CD4-positive, CD25-positive, alpha-beta regulatory T cell (primary cell): ENCODE measurements at regions not wholly inside any gene's neighbourhood (a gene's known extent, or its start where the extent isn't known, plus 50 kb on each side); places are given as distances from the start of the nearest gene placed in this dataset.

Source experiments
- ATAC-seq, 2 donors: fragments of 150-1000 bp; cut with Tn5 transposase; one replicate each; pipeline ENCODE4 v1.10.0; 2021; ENCODE audit warnings: low read depth in 2 of 2, moderate number of reproducible peaks in 2 of 2, moderate library complexity in 1 of 2
- DNase-seq, 3 donors: peaks; one replicate each; pipeline versions ENCODE4 v3.0.0 to v3.0.0-alpha.2; 2012 to 2022; ENCODE audit warnings: mixed read lengths in 1 of 3
- H3K27ac ChIP-seq: one replicate; pipeline ENCODE4 v1.7.0; 2013; ENCODE audit warnings: mild to moderate bottlenecking, low read length; ENCODE audit not compliant: insufficient read depth, poor library complexity, severe bottlenecking
- H3K27me3 ChIP-seq: one replicate; pipeline ENCODE4 v1.7.0; 2013; ENCODE audit warnings: low read length; ENCODE audit not compliant: control insufficient read depth, insufficient read depth
- H3K36me3 ChIP-seq: one replicate; pipeline ENCODE4 v1.7.0; 2013; ENCODE audit warnings: mild to moderate bottlenecking, low read length, moderate library complexity; ENCODE audit not compliant: control insufficient read depth, insufficient read depth
- H3K4me1 ChIP-seq: 2 replicates; pipeline ENCODE4 v1.7.0; 2013; ENCODE audit warnings: mild to moderate bottlenecking, low read length; ENCODE audit not compliant: insufficient read depth, control insufficient read depth, poor library complexity, severe bottlenecking
- H3K4me3 ChIP-seq: one replicate; pipeline ENCODE4 v1.7.0; 2013; ENCODE audit warnings: low read depth, mild to moderate bottlenecking, low read length, moderate library complexity
- H3K9me3 ChIP-seq, 2 experiments: 1 replicate in 1 of 2; 2 replicates in 1 of 2; pipeline ENCODE4 v1.7.0; 2013; ENCODE audit warnings: low read length in 2 of 2, mild to moderate bottlenecking in 1 of 2, moderate library complexity in 1 of 2; ENCODE audit not compliant: control insufficient read depth in 2 of 2
- H3K27ac Mint-ChIP-seq, 3 donors: one replicate each; pipeline ENCODE4 v1.8.0; 2020 to 2022; ENCODE audit warnings: mild to moderate bottlenecking in 3 of 3, mixed read lengths in 3 of 3, moderate library complexity in 2 of 3
- H3K27me3 Mint-ChIP-seq: one replicate; pipeline ENCODE4 v1.8.0; 2022; ENCODE audit warnings: mild to moderate bottlenecking, mixed read lengths
- H3K36me3 Mint-ChIP-seq: one replicate; pipeline ENCODE4 v1.8.0; 2020; ENCODE audit warnings: mixed read lengths
- H3K4me1 Mint-ChIP-seq, 4 donors: one replicate each; pipeline ENCODE4 v1.8.0; 2020 to 2022; ENCODE audit warnings: mixed read lengths in 4 of 4, mild to moderate bottlenecking in 1 of 4
- H3K4me3 Mint-ChIP-seq, 4 donors: one replicate each; pipeline ENCODE4 v1.8.0; 2020 to 2022; ENCODE audit warnings: mild to moderate bottlenecking in 4 of 4, mixed read lengths in 4 of 4, moderate library complexity in 3 of 4
- H3K9me3 Mint-ChIP-seq, 7 donors: one replicate each; pipeline ENCODE4 v1.8.0; 2020 to 2022; ENCODE audit warnings: mixed read lengths in 7 of 7, mild to moderate bottlenecking in 3 of 7, moderate library complexity in 2 of 7

DNA sequence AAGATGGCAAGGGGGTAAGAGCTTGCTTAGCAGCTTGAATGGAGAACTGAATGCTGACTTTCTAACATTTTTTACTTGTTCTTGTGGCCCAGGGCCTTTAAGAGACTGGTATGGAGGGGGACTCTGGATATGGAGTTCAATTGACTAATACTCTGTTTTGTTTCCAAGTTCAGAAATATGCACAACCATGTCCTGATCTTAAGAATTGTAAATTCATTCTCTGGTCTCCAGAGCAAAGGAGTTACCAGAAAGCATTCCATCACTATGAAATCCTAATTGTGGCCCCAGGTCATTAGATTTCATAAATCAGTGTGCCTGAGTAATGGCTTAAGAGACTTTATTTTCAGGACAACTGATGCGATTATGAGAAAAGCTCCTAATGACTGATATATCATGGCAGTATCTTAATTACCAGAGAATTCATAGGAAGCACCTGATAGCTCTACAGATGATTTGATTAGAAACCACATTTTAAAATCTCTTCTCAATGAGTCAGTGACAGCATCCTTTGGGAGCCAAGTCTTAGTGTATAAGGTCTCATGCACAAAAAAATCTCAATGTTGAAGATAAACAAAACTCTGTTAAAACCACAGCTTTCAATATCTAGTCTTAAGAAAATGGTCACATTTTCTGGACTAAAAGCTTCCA lies 613.6 kb upstream of the KLF4 start:
- Mint-ChIP-seq H3K36me3 (no peaks in the 10 kb centered on the region), H3K27me3 (no peaks in the 10 kb centered on the region), H3K4me1 (no peaks in the 10 kb centered on the region), H3K9me3 (peaks cover 0 to 6% (median 4%) of the 10 kb centered on the region in 7 donors), H3K4me3 (no peak overlapping the region), H3K27ac (no peak overlapping the region)
- Histone ChIP-seq H3K27me3 (no peaks in the 10 kb centered on the region), H3K4me3 (no peak overlapping the region), H3K27ac (no peak overlapping the region), H3K36me3 (no peaks in the 10 kb centered on the region), H3K9me3 (no peaks in the 10 kb centered on the region), H3K4me1 (no peaks in the 10 kb centered on the region)
- ATAC-seq: no peak
- no peak for DNase-seq

DNA sequence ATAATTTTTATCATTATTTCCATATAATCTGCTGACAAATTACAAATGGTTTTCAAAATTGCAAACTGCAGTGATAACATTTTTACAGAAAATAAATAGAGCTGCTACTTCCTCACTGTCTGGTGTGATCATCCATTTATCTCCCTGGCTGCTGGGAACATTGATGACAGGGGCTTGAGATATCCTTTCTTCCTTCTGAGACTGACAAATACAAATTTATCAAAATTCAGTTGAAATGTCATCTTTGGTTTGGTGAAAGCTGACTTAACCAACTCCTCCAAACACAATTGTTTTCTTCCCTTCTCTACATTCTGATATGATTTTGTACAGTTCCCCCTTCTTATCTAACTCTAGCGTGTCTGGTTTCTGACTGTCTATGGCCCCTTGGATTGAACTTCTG lies 611.8 kb upstream of the KLF4 start:
- Histone ChIP-seq H3K4me3 (no peak overlapping the region), H3K9me3 (no peaks in the 10 kb centered on the region), H3K4me1 (no peaks in the 10 kb centered on the region), H3K27ac (no peak overlapping the region), H3K36me3 (no peaks in the 10 kb centered on the region), H3K27me3 (no peaks in the 10 kb centered on the region)
- DNase-seq (no peak), ATAC-seq (no peak)
- no peaks in the 10 kb centered on the region for H3K36me3 Mint-ChIP-seq
- H3K27me3 Mint-ChIP-seq: no peaks in the 10 kb centered on the region
- no peak overlapping the region for H3K4me3 Mint-ChIP-seq
- H3K27ac Mint-ChIP-seq: no peak overlapping the region
- H3K9me3 Mint-ChIP-seq: peaks cover 0 to 6% (median 5%) of the 10 kb centered on the region in 7 donors
- no peaks in the 10 kb centered on the region for H3K4me1 Mint-ChIP-seq

DNA sequence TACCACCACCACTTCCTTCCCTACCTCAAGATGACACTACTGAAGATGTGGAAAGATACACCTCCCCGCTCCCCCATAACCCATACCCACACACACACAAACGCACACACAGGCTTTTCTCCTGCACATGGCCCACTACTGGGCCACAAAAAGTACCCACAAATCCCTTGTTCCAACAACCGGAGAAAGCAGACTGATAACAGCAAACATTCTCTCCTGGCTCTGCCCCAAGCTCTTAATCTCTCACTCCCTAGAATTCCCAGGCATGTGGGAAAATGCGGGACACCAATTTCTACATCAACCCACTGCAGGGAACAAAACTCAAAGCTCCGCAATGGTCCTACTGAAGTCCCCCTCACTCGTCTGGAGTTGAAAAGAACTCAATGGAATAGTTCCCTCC lies 611.0 kb upstream of the KLF4 start:
- Mint-ChIP-seq H3K4me1 (no peaks in the 10 kb centered on the region), H3K4me3 (no peak overlapping the region), H3K27me3 (no peaks in the 10 kb centered on the region), H3K36me3 (no peaks in the 10 kb centered on the region), H3K27ac (no peak overlapping the region), H3K9me3 (peaks cover 0 to 6% (median 5%) of the 10 kb centered on the region in 7 donors)
- H3K4me1 ChIP-seq: no peaks in the 10 kb centered on the region
- no peaks in the 10 kb centered on the region for H3K9me3 ChIP-seq
- H3K4me3 ChIP-seq: no peak overlapping the region
- no peaks in the 10 kb centered on the region for H3K36me3 ChIP-seq
- H3K27me3 ChIP-seq: no peaks in the 10 kb centered on the region
- DNase-seq: no peak
- ATAC-seq: no peak
- no peak overlapping the region for H3K27ac ChIP-seq

DNA sequence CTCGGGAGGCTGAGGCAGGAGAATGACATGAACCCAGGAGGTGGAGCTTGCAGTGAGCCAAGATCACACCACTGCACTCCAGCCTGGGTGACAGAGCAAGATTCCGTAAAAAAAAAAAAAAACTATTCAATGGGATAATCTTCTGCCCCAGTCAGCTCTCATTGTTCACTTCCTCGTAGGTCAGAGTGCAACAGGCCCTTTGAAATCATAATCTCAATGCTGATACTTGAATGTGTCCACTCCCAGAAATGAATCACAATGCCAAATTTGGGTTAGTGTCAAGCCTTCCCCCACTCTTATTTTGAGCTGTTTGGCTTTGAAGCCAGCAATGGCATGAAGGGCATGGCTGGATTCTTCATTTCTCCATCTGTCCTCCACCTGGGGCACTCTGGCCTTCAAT lies 610.3 kb upstream of the KLF4 start:
- H3K4me1 ChIP-seq: no peaks in the 10 kb centered on the region
- Mint-ChIP-seq H3K4me3 (no peak overlapping the region), H3K36me3 (no peaks in the 10 kb centered on the region), H3K4me1 (no peaks in the 10 kb centered on the region), H3K27me3 (no peaks in the 10 kb centered on the region), H3K9me3 (peaks cover 0 to 6% (median 3%) of the 10 kb centered on the region in 7 donors), H3K27ac (no peak overlapping the region)
- H3K4me3 ChIP-seq: no peak overlapping the region
- H3K9me3 ChIP-seq: no peaks in the 10 kb centered on the region
- no peak for DNase-seq
- H3K36me3 ChIP-seq: no peaks in the 10 kb centered on the region
- H3K27ac ChIP-seq: no peak overlapping the region
- H3K27me3 ChIP-seq: no peaks in the 10 kb centered on the region
- ATAC-seq: no peak

DNA sequence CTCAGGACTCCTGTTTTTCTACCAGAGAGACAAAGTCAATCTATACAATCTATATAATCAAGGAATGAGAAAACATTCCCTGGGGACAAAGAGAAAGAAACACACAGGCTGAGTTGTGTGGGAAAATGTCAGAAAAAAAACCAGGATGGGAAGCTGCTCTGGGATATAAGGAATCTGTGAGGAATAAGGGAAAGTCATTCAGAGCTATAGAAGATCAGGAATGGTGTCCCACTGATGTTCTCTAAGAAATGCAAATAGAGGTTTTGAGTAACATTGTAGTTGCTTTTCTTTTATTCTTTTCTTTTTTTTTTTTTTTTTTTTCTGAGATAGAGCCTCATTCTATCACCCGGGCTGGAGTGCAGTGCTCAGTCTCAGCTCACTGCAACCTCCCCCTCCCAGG lies 605.9 kb upstream of the KLF4 start:
- Mint-ChIP-seq H3K36me3 (no peaks in the 10 kb centered on the region), H3K4me1 (no peaks in the 10 kb centered on the region), H3K27me3 (no peaks in the 10 kb centered on the region), H3K27ac (no peak overlapping the region), H3K4me3 (no peak overlapping the region), H3K9me3 (peaks cover 0 to 9% (median 0%) of the 10 kb centered on the region in 7 donors)
- H3K27me3 ChIP-seq: no peaks in the 10 kb centered on the region
- no peak for DNase-seq
- no peaks in the 10 kb centered on the region for H3K9me3 ChIP-seq
- no peaks in the 10 kb centered on the region for H3K4me1 ChIP-seq
- H3K36me3 ChIP-seq: no peaks in the 10 kb centered on the region
- no peak for ATAC-seq
- H3K4me3 ChIP-seq: no peak overlapping the region
- H3K27ac ChIP-seq: no peak overlapping the region

DNA sequence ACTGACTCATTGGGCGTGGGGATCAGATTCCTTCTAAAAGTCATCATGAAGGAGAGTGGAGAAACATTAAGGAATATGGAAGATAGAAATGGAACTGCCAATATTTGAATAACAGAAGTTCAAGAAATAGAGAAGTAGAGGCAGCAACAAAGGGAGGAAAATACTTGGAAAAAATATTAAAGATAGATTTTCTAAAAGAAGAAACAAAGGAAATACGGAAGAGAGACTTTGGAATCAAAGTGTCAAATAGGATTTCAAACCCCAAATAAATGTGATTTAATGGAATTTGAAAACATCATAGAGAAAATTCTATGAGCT lies 605.1 kb upstream of the KLF4 start:
- DNase-seq (no peak), ATAC-seq (no peak)
- H3K4me3 Mint-ChIP-seq: no peak overlapping the region
- no peaks in the 10 kb centered on the region for H3K9me3 ChIP-seq
- peaks cover 0 to 8% (median 2%) of the 10 kb centered on the region in 7 donors for H3K9me3 Mint-ChIP-seq
- H3K27me3 Mint-ChIP-seq: no peaks in the 10 kb centered on the region
- no peak overlapping the region for H3K4me3 ChIP-seq
- H3K36me3 Mint-ChIP-seq: no peaks in the 10 kb centered on the region
- no peaks in the 10 kb centered on the region for H3K4me1 ChIP-seq
- H3K27ac Mint-ChIP-seq: no peak overlapping the region
- no peaks in the 10 kb centered on the region for H3K27me3 ChIP-seq
- no peaks in the 10 kb centered on the region for H3K4me1 Mint-ChIP-seq
- H3K36me3 ChIP-seq: no peaks in the 10 kb centered on the region
- no peak overlapping the region for H3K27ac ChIP-seq

DNA sequence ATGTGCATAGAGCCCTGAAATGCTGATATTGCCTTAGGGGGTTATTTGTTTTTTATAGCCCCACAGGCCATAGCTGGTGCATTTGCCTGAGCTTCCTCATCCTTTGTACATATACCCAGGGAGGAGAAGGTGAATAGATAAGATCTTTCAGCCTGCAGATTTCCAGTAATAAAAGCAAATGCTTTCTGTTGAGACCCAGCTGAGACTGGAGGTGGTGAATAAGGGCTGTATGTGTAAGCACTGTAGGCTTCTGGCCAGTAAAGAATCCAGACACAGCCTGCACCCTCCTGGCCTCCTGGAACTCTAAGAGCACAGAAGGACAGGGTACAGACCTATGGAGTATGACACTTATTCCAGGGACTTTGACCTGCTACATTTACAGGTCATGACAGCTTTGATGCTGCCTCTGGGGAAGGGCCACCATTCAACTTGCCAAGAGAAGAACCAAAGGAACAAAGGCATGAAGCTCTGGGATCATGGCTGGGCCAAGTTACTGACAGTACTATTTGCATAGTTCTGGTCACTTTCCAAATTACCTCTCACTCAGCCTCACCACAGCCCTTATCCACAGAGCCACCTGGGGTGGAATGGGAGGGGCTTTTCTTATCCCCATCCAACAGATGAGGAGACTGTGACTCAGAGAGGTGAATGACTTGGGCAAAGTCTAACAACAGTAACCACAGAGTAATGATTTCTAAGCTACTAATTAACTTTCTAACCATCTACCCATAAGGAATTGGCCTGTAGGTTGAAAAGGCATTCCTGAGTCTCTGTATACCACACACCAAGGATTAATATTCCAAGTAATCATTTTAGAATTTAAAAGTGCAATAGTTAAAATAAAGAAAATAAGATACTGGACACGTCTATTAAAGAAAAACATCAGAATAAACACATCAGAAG lies 604.5 kb upstream of the KLF4 start:
- H3K9me3 Mint-ChIP-seq: peaks cover 0 to 9% (median 8%) of the 10 kb centered on the region in 7 donors
- H3K36me3 ChIP-seq: no peaks in the 10 kb centered on the region
- H3K4me1 Mint-ChIP-seq: no peaks in the 10 kb centered on the region
- no peak overlapping the region for H3K4me3 ChIP-seq
- no peaks in the 10 kb centered on the region for H3K27me3 ChIP-seq
- H3K36me3 Mint-ChIP-seq: no peaks in the 10 kb centered on the region
- H3K27me3 Mint-ChIP-seq: no peaks in the 10 kb centered on the region
- H3K27ac Mint-ChIP-seq: no peak overlapping the region
- H3K4me3 Mint-ChIP-seq: no peak overlapping the region
- DNase-seq (no peak), ATAC-seq (no peak)
- no peaks in the 10 kb centered on the region for H3K4me1 ChIP-seq
- no peak overlapping the region for H3K27ac ChIP-seq
- H3K9me3 ChIP-seq: no peaks in the 10 kb centered on the region

DNA sequence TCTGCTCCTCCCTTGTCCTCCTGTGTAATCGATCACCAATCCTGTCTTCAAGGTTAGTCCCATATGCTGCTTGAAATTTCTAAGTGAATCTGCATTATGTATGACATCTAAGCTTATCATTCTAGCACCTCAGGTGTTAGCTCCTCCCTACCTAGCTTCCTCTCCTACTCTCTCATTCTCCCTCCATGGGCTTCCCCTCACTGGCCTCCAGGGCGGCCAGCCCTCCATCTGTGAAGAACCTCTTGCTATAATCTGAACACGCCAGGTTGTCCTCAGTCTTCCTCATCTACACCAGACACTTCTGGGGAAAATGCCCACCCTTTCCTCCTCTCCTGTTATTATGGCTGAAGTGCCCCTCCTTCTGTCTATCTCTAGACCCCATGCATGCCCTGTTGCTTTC lies 599.3 kb upstream of the KLF4 start:
- Histone ChIP-seq H3K4me3 (no peak overlapping the region), H3K9me3 (no peaks in the 10 kb centered on the region), H3K27me3 (no peaks in the 10 kb centered on the region), H3K36me3 (no peaks in the 10 kb centered on the region), H3K4me1 (no peaks in the 10 kb centered on the region), H3K27ac (no peak overlapping the region)
- ATAC-seq: no peak
- Mint-ChIP-seq H3K9me3 (peaks cover 0 to 20% (median 7%) of the 10 kb centered on the region in 7 donors), H3K4me1 (no peaks in the 10 kb centered on the region), H3K36me3 (no peaks in the 10 kb centered on the region), H3K4me3 (no peak overlapping the region), H3K27ac (no peak overlapping the region), H3K27me3 (no peaks in the 10 kb centered on the region)
- no peak for DNase-seq
